B cell (primary cell): ENCODE measurements at regions not wholly inside any gene's neighbourhood (a gene's known extent, or its start where the extent isn't known, plus 50 kb on each side); places are given as distances from the start of the nearest gene placed in this dataset.

Experiments used
- CTCF ChIP-seq: fragments of 200-600 bp; IDR thresholded peaks from one replicate; pipeline ENCODE4 v1.8.0; 2022; ENCODE audit warnings: antibody characterized with exemption, mild to moderate bottlenecking
- EZH2 ChIP-seq: IDR thresholded peaks from 2 replicates; pipeline ENCODE4 v1.6.1; 2012; ENCODE audit warnings: borderline replicate concordance, low read depth, mild to moderate bottlenecking, moderate library complexity, low read length; ENCODE audit not compliant: insufficient read depth, poor library complexity, severe bottlenecking

- TF ChIP-seq CTCF: no peak
- no peak for TF ChIP-seq EZH2
Observed at GRCh38 chr15:94028121-94028520, 203.2 kb upstream of the MCTP2 start.
